ENCODE measurements at regions not wholly inside any gene's neighbourhood (a gene's known extent, or its start where the extent isn't known, plus 50 kb on each side); places are given as distances from the start of the nearest gene placed in this dataset.
"Not testable (repeated sequence)": the region's sequence is repeated elsewhere in the genome, so short reads cannot be mapped to it uniquely, and the experiment has no call there.

- H3K4me3 ChIP-seq (ENCODE audit: control insufficient read depth in 1 of 7, extremely low read depth in 1 of 7, insufficient read depth in 4 of 7, low read depth in 2 of 7, low read length in 6 of 7) = no peak overlapping the region
- no peaks in the 10 kb centered on the region for H3K9me3 ChIP-seq (ENCODE audit: control extremely low read depth in 1 of 5, control insufficient read depth in 4 of 5, insufficient read depth in 2 of 5, low read depth in 1 of 5, low read length in 4 of 5)
- H3K4me1 ChIP-seq (ENCODE audit: control extremely low read depth in 1 of 4, control insufficient read depth in 4 of 4, insufficient read depth in 4 of 4, low read length in 3 of 4) = peaks cover 9 to 18% (median 16%) of the 10 kb centered on the region in 4 experiments
- DNase-seq = no peak
- no peak overlapping the region for H3K27ac ChIP-seq (ENCODE audit: insufficient read depth in 1 of 2, low read depth in 1 of 2, low read length in 2 of 2, poor library complexity in 1 of 2, severe bottlenecking in 2 of 2)
- no CpG with 5 or more reads among the region's 1 CpG for WGBS (ENCODE audit: insufficient coverage)
- no peaks in the 10 kb centered on the region for H3K36me3 ChIP-seq (ENCODE audit: control insufficient read depth in 4 of 4, insufficient read depth in 4 of 4, low read length in 3 of 4)
- ChIA-PET CTCF (no interaction called here), POLR2A (no interaction called here)
- H3K27me3 ChIP-seq (replicated peaks in 2 of 5; ENCODE audit: control insufficient read depth in 4 of 5, insufficient read depth in 5 of 5, low read length in 4 of 5) = peaks cover 0 to 8% (median 4%) of the 10 kb centered on the region in 5 experiments
Measured at GRCh38 chr7:112942981-112943380, 143.6 kb downstream of the GPR85 start.

GRCh38 chr7:112942125-112942524 lies 144.5 kb downstream of the GPR85 start:
- H3K27me3 ChIP-seq (replicated peaks in 2 of 5; ENCODE audit: control insufficient read depth in 4 of 5, insufficient read depth in 5 of 5, low read length in 4 of 5); H3K36me3 ChIP-seq (ENCODE audit: control insufficient read depth in 4 of 4, insufficient read depth in 4 of 4, low read length in 3 of 4); H3K9me3 ChIP-seq (ENCODE audit: control extremely low read depth in 1 of 5, control insufficient read depth in 4 of 5, insufficient read depth in 2 of 5, low read depth in 1 of 5, low read length in 4 of 5); CTCF ChIA-PET; POLR2A ChIA-PET; H3K4me3 ChIP-seq (ENCODE audit: control insufficient read depth in 1 of 7, extremely low read depth in 1 of 7, insufficient read depth in 4 of 7, low read depth in 2 of 7, low read length in 6 of 7); H3K27ac ChIP-seq (ENCODE audit: insufficient read depth in 1 of 2, low read depth in 1 of 2, low read length in 2 of 2, poor library complexity in 1 of 2, severe bottlenecking in 2 of 2); DNase-seq: not testable (repeated sequence)
- peaks cover 17 to 27% (median 23%) of the 10 kb centered on the region in 4 experiments for H3K4me1 ChIP-seq (ENCODE audit: control extremely low read depth in 1 of 4, control insufficient read depth in 4 of 4, insufficient read depth in 4 of 4, low read length in 3 of 4)
- WGBS (ENCODE audit: insufficient coverage) = no CpG with 5 or more reads among the region's 6 CpGs

DNA sequence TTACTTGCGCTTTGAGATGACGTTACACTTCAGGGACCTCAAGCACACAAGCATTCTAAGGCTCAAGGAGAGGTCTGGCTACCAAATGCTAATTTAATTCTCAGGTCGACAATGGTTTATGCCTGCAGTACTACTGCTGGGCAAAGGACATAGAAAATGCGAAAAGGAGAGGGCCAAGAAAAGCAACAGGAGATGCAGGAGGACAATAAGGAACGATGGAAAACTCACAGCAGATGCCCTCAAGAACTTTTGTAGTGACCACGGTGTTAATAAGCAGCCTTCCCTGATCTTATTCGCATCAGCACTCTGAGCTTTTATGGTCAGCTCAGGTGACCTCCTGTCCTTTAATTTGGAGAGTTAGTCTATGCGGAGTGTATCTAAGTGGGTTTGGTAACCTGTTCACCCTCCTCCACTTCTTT lies 146.3 kb downstream of the GPR85 start:
- 12% methylated on average over 7 of the region's 8 CpGs for WGBS (ENCODE audit: insufficient coverage)
- peak overlapping the region; percentile 56 to 83 for H3K27ac ChIP-seq (ENCODE audit: insufficient read depth in 1 of 2, low read depth in 1 of 2, low read length in 2 of 2, poor library complexity in 1 of 2, severe bottlenecking in 2 of 2)
- peak overlapping the region; percentile 81 to 97 (median 94) for H3K4me3 ChIP-seq (ENCODE audit: control insufficient read depth in 1 of 7, extremely low read depth in 1 of 7, insufficient read depth in 4 of 7, low read depth in 2 of 7, low read length in 6 of 7)
- POLR2A ChIA-PET = no interaction called here
- H3K4me1 ChIP-seq (ENCODE audit: control extremely low read depth in 1 of 4, control insufficient read depth in 4 of 4, insufficient read depth in 4 of 4, low read length in 3 of 4) = peaks cover 17 to 29% (median 24%) of the 10 kb centered on the region in 4 experiments
- CTCF ChIA-PET = no interaction called here
- DNase-seq = no peak
- H3K9me3 ChIP-seq (ENCODE audit: control extremely low read depth in 1 of 5, control insufficient read depth in 4 of 5, insufficient read depth in 2 of 5, low read depth in 1 of 5, low read length in 4 of 5) = no peaks in the 10 kb centered on the region
- H3K27me3 ChIP-seq (replicated peaks in 2 of 5; ENCODE audit: control insufficient read depth in 4 of 5, insufficient read depth in 5 of 5, low read length in 4 of 5) = peaks cover 0 to 5% (median 1%) of the 10 kb centered on the region in 5 experiments
- no peaks in the 10 kb centered on the region for H3K36me3 ChIP-seq (ENCODE audit: control insufficient read depth in 4 of 4, insufficient read depth in 4 of 4, low read length in 3 of 4)

GRCh38 chr7:112939574-112940313 lies 146.9 kb downstream of the GPR85 start:
- peaks cover 17 to 29% (median 24%) of the 10 kb centered on the region in 4 experiments for H3K4me1 ChIP-seq (ENCODE audit: control extremely low read depth in 1 of 4, control insufficient read depth in 4 of 4, insufficient read depth in 4 of 4, low read length in 3 of 4)
- H3K27ac ChIP-seq (ENCODE audit: insufficient read depth in 1 of 2, low read depth in 1 of 2, low read length in 2 of 2, poor library complexity in 1 of 2, severe bottlenecking in 2 of 2) = peak overlapping the region; percentile 74 to 83
- POLR2A ChIA-PET = no interaction called here
- CTCF ChIA-PET = interaction anchor here (0.7 to 1.3 kb wide), 2 partner anchors 29 to 371 kb away, joined by 3 read pairs; no protein-coding TSS in a partner anchor
- H3K9me3 ChIP-seq (ENCODE audit: control extremely low read depth in 1 of 5, control insufficient read depth in 4 of 5, insufficient read depth in 2 of 5, low read depth in 1 of 5, low read length in 4 of 5) = no peaks in the 10 kb centered on the region
- 0% methylated on average over 39 of the region's 55 CpGs for WGBS (ENCODE audit: insufficient coverage)
- DNase-seq = peak; percentile 99 to 100 (median 99)
- peaks cover 0 to 2% (median under 1%) of the 10 kb centered on the region in 4 experiments for H3K36me3 ChIP-seq (ENCODE audit: control insufficient read depth in 4 of 4, insufficient read depth in 4 of 4, low read length in 3 of 4)
- H3K4me3 ChIP-seq (ENCODE audit: control insufficient read depth in 1 of 7, extremely low read depth in 1 of 7, insufficient read depth in 4 of 7, low read depth in 2 of 7, low read length in 6 of 7) = peak overlapping the region; percentile 81 to 97 (median 94)
- peaks cover 0 to 2% (median 0%) of the 10 kb centered on the region in 5 experiments for H3K27me3 ChIP-seq (replicated peaks in 2 of 5; ENCODE audit: control insufficient read depth in 4 of 5, insufficient read depth in 5 of 5, low read length in 4 of 5)

DNA sequence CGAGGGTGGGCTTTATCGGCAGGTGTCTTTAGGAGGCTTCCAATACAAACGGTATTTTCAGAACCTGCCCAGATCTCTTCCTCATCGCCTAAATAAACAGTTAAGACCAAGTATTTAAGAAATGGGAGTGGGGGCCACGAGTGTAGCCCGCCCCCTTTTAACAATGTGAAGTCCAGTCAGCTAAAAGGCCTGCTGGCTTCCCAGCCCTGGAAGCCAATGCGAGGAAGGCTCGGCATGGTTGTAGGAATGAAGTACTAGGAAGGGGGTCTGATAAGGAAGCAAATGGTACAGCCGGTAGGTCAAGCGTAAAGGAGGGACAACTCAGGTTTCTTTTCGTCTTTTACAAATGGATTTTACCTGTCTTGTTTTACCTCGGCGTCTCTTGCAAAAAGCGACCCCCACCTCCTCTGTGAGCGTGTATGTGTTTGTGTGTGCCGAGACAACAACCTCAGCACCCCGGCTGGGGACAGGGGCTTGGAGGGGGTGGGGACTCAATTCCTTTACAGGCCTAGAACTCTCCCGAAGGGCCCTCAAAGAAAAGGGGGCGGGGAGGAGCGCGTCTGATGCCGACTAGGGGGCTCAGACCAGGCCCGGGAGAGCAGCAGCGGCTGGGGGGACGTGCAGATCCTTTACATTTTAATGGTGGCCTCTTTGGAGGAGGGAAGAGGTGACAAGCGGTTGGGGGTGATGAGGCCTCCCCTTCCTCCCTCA lies 147.6 kb downstream of the GPR85 start:
- 2% methylated on average over 17 of the region's 26 CpGs for WGBS (ENCODE audit: insufficient coverage)
- CTCF ChIA-PET = interaction anchor here (1.3 kb wide), 1 partner anchor 29 kb away, joined by 3 read pairs; no protein-coding TSS in a partner anchor
- H3K27me3 ChIP-seq (replicated peaks in 2 of 5; ENCODE audit: control insufficient read depth in 4 of 5, insufficient read depth in 5 of 5, low read length in 4 of 5) = peaks cover 0 to 2% (median 0%) of the 10 kb centered on the region in 5 experiments
- H3K4me3 ChIP-seq (ENCODE audit: control insufficient read depth in 1 of 7, extremely low read depth in 1 of 7, insufficient read depth in 4 of 7, low read depth in 2 of 7, low read length in 6 of 7) = peak overlapping the region; percentile 81 to 97 (median 94)
- H3K27ac ChIP-seq (ENCODE audit: insufficient read depth in 1 of 2, low read depth in 1 of 2, low read length in 2 of 2, poor library complexity in 1 of 2, severe bottlenecking in 2 of 2) = peak overlapping the region; percentile 74 to 83
- peak; percentile 58 to 87 (median 79) for DNase-seq
- H3K9me3 ChIP-seq (ENCODE audit: control extremely low read depth in 1 of 5, control insufficient read depth in 4 of 5, insufficient read depth in 2 of 5, low read depth in 1 of 5, low read length in 4 of 5) = no peaks in the 10 kb centered on the region
- POLR2A ChIA-PET = no interaction called here
- peaks cover 0 to 9% (median 3%) of the 10 kb centered on the region in 4 experiments for H3K36me3 ChIP-seq (ENCODE audit: control insufficient read depth in 4 of 4, insufficient read depth in 4 of 4, low read length in 3 of 4)
- peaks cover 17 to 29% (median 24%) of the 10 kb centered on the region in 4 experiments for H3K4me1 ChIP-seq (ENCODE audit: control extremely low read depth in 1 of 4, control insufficient read depth in 4 of 4, insufficient read depth in 4 of 4, low read length in 3 of 4)

DNA sequence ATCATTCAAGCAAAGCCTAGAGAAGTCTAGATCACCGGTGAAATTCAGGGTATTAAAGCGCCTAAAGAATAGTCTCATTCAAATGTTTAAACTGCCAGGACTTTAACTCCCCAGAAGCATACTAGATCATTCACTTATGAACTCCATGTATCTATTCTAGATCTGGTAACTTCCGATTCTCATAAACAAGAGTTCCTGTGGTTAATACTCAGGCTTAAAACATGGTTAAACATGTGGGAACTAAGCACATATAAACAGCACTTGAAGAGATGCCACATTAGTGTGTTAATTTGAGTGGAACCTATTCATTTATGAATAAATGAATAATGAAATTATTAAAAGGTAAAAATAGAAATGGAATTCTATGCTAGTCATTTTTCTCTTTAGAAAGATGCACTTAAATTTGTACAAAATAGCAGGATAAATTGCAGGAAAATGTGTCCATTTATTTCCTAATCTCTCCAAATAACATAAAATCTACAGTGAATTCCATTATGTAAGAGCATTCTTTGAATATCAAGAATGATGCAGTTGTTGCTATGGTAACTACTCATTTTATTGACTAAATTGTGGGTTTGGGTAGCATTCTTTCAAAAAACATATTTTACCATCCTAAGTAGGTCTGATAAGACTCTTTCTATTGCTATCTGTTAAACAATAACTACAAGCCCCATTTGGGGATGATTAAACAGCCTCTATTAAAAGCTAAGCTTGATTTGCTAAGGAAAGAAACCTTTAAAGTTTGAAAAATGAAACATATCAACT lies 147.6 kb upstream of the TMEM168 start:
- ChIA-PET CTCF (interaction anchor here (1.3 kb wide), 1 partner anchor 28 kb away, joined by 3 read pairs; no protein-coding TSS in a partner anchor), POLR2A (no interaction called here)
- Histone ChIP-seq H3K27ac (ENCODE audit: insufficient read depth in 1 of 2, low read depth in 1 of 2, low read length in 2 of 2, poor library complexity in 1 of 2, severe bottlenecking in 2 of 2) (peak overlapping the region in 1 of 2 experiments; percentile 83), H3K9me3 (ENCODE audit: control extremely low read depth in 1 of 5, control insufficient read depth in 4 of 5, insufficient read depth in 2 of 5, low read depth in 1 of 5, low read length in 4 of 5) (no peaks in the 10 kb centered on the region), H3K36me3 (ENCODE audit: control insufficient read depth in 4 of 4, insufficient read depth in 4 of 4, low read length in 3 of 4) (peaks cover 0 to 11% (median 3%) of the 10 kb centered on the region in 4 experiments), H3K27me3 (replicated peaks in 2 of 5; ENCODE audit: control insufficient read depth in 4 of 5, insufficient read depth in 5 of 5, low read length in 4 of 5) (no peaks in the 10 kb centered on the region), H3K4me1 (ENCODE audit: control extremely low read depth in 1 of 4, control insufficient read depth in 4 of 4, insufficient read depth in 4 of 4, low read length in 3 of 4) (peaks cover 17 to 29% (median 24%) of the 10 kb centered on the region in 4 experiments), H3K4me3 (ENCODE audit: control insufficient read depth in 1 of 7, extremely low read depth in 1 of 7, insufficient read depth in 4 of 7, low read depth in 2 of 7, low read length in 6 of 7) (peak overlapping the region in 4 of 7 experiments; percentile 82 to 97 (median 94))
- peak; percentile 12 to 55 (median 42) for DNase-seq
- 100% methylated on average over 2 of the region's 3 CpGs for WGBS (ENCODE audit: insufficient coverage)

Measured in common myeloid progenitor, CD34-positive (primary cell).